HepG2 (cell line): ENCODE measurements at regions not wholly inside any gene's neighbourhood (a gene's known extent, or its start where the extent isn't known, plus 50 kb on each side); places are given as distances from the start of the nearest gene placed in this dataset.

Source experiments
- ATAC-seq: fragments of 200-7000 bp; cut with Tn5 transposase; 3 replicates; pipeline ENCODE4 v1.9.1; 2020; ENCODE audit warnings: mild to moderate bottlenecking, moderate library complexity
- BruUV-seq: library from RNA; stranded (reverse); fragments of 400-500 nt; replicated peaks from 2 replicates; lab custom pipeline; 2021; lab: Mats Ljungman, UMichigan
- CTCF ChIA-PET: fragments of 300-600 bp; formaldehyde crosslinking; extraction: SDS; loops from one replicate; lab custom pipeline; 2021; ENCODE audit warnings: low total read pairs, inconsistent platforms, low intra/inter-chr PET ratio; lab: Yijun Ruan, JAX
- POLR2A ChIA-PET: fragments of 350-600 bp; sonication (Branson Sonifier 250); formaldehyde crosslinking; loops from one replicate; lab custom pipeline; 2020; ENCODE audit warnings: antibody characterized with exemption, inconsistent platforms; lab: Yijun Ruan, JAX
- DNase-seq: peaks from one replicate; pipeline ENCODE4 v3.0.0-alpha.2; 2015; ENCODE audit warnings: low spot score
- FAIRE-seq: peaks from 3 replicates; lab custom pipeline; 2011; peaks lifted over from hg19 to GRCh38; lab: Jason Lieb, UNC
- H2AFZ ChIP-seq: one replicate; pipeline ENCODE4 v1.6.1; 2011; ENCODE audit warnings: low read length, inconsistent platforms
- H3K27ac ChIP-seq: fragments of 300-600 bp; 3 replicates; pipeline ENCODE4 v1.8.0; 2011; ENCODE audit warnings: mixed run types, mild to moderate bottlenecking, mixed read lengths, low read length, inconsistent platforms; ENCODE audit not compliant: insufficient read depth; ENCODE audit errors: extremely low read length
- H3K27me3 ChIP-seq, 2 experiments: fragments of 200-600 bp in 1 of 2; 2 replicates in 1 of 2; 3 replicates in 1 of 2; pipeline versions ENCODE4 v1.6.0 to v1.8.0; 2011; ENCODE audit warnings: low read length in 2 of 2, mild to moderate bottlenecking in 2 of 2, moderate library complexity in 2 of 2, inconsistent platforms in 1 of 2; ENCODE audit not compliant: insufficient read depth in 2 of 2, control insufficient read depth in 1 of 2
- H3K36me3 ChIP-seq, 2 experiments: fragments of 200-600 bp in 1 of 2; replicated peaks in 1 of 2; 2 replicates in 1 of 2; 3 replicates in 1 of 2; pipeline versions ENCODE4 v1.5.1 to v1.8.0; 2011; ENCODE audit warnings: low read length in 2 of 2, inconsistent platforms in 1 of 2; ENCODE audit not compliant: insufficient read depth in 2 of 2, control insufficient read depth in 1 of 2
- H3K4me1 ChIP-seq: 2 replicates; pipeline ENCODE4 v1.5.1; 2012; ENCODE audit warnings: low read length, inconsistent platforms; ENCODE audit not compliant: insufficient read depth
- H3K4me2 ChIP-seq: 2 replicates; pipeline ENCODE4 v1.6.0; 2011; ENCODE audit warnings: low read depth, low read length, inconsistent platforms
- H3K4me3 ChIP-seq, 3 experiments: fragments of 200-600 bp in 1 of 3; sonication (generic), shearing (Covaris generic) in 1 of 3; replicated peaks in 1 of 3; 2 replicates each; pipeline ENCODE4 v1.5.1; 2011 to 2016; ENCODE audit warnings: low read length in 3 of 3, inconsistent platforms in 2 of 3, low read depth in 2 of 3, mild to moderate bottlenecking in 2 of 3, control low read depth in 1 of 3, mixed read lengths in 1 of 3; ENCODE audit not compliant: insufficient read depth in 1 of 3
- H3K79me2 ChIP-seq: one replicate; pipeline ENCODE4 v1.6.1; 2011; ENCODE audit warnings: low read length, inconsistent platforms; ENCODE audit not compliant: insufficient read depth
- H3K9ac ChIP-seq: 2 replicates; pipeline ENCODE4 v1.6.0; 2011; ENCODE audit warnings: mild to moderate bottlenecking, low read depth, low read length, inconsistent platforms; ENCODE audit not compliant: insufficient read depth
- H3K9me3 ChIP-seq: 2 replicates; pipeline ENCODE4 v1.5.1; 2012; ENCODE audit warnings: mild to moderate bottlenecking, low read length
- H4K20me1 ChIP-seq: 2 replicates; pipeline ENCODE4 v1.6.0; 2011; ENCODE audit warnings: inconsistent platforms, mild to moderate bottlenecking, low read length, moderate library complexity; ENCODE audit not compliant: insufficient read depth
- AGO2 ChIP-seq: fragments of 200-400 bp; formaldehyde crosslinking; optimal IDR thresholded peaks from 2 replicates; pipeline ENCODE3; 2017; ENCODE audit warnings: mild to moderate bottlenecking, low read depth, low read length, moderate library complexity
- ARNT ChIP-seq: fragments of 450-650 bp; IDR thresholded peaks from 2 replicates; pipeline ENCODE4 v1.6.1; 2017
- CREBL2 ChIP-seq: sonication (generic); formaldehyde crosslinking; IDR thresholded peaks from 2 replicates; pipeline ENCODE4 v1.8.1; 2023; ENCODE audit warnings: missing genetic modification reagents, mild to moderate bottlenecking, borderline replicate concordance
- ELF4 ChIP-seq: sonication (generic); formaldehyde crosslinking; IDR thresholded peaks from 2 replicates; pipeline ENCODE4 v1.5.0; 2020; ENCODE audit warnings: missing genetic modification reagents, mild to moderate bottlenecking, moderate library complexity, borderline replicate concordance
- ISX ChIP-seq: sonication (generic); formaldehyde crosslinking; conservative IDR thresholded peaks from 2 replicates; pipeline ENCODE4 v1.5.0; 2020; ENCODE audit warnings: missing genetic modification reagents
- JDP2 ChIP-seq: sonication (generic); formaldehyde crosslinking; IDR thresholded peaks from 2 replicates; pipeline ENCODE4 v1.8.1; 2022; ENCODE audit warnings: missing genetic modification reagents, borderline replicate concordance
- MYPOP ChIP-seq: sonication (generic); formaldehyde crosslinking; IDR thresholded peaks from 2 replicates; pipeline ENCODE4 v1.8.1; 2023; ENCODE audit warnings: mild to moderate bottlenecking, moderate library complexity, missing genetic modification reagents
- NBN ChIP-seq: fragments of 450-650 bp; conservative IDR thresholded peaks from 2 replicates; pipeline ENCODE4 v1.6.1; 2017
- NFYB ChIP-seq: sonication (generic); formaldehyde crosslinking; IDR thresholded peaks from 2 replicates; pipeline ENCODE4 v1.4.0; 2020; ENCODE audit warnings: missing genetic modification reagents
- RARA ChIP-seq: IDR thresholded peaks from 2 replicates; pipeline ENCODE4 v1.6.1; 2016; ENCODE audit warnings: missing genetic modification reagents, missing compliant biosample characterization
- YY1 ChIP-seq: IDR thresholded peaks from 2 replicates; pipeline ENCODE4 v1.6.1; 2011; ENCODE audit warnings: low read length, low read depth, moderate library complexity, mild to moderate bottlenecking; ENCODE audit not compliant: insufficient read depth, insufficient replicate concordance
- ZNF180 ChIP-seq: sonication (generic); formaldehyde crosslinking; IDR thresholded peaks from 2 replicates; pipeline ENCODE4 v1.4.0; 2020; ENCODE audit warnings: low read depth, missing genetic modification reagents, borderline replicate concordance
- ZNF562 ChIP-seq: sonication (generic); formaldehyde crosslinking; IDR thresholded peaks from 2 replicates; pipeline ENCODE4 v1.8.0; 2022; ENCODE audit warnings: missing genetic modification reagents, borderline replicate concordance
- ZNF619 ChIP-seq: sonication (generic); formaldehyde crosslinking; IDR thresholded peaks from 2 replicates; pipeline ENCODE4 v1.4.0; 2020; ENCODE audit warnings: mild to moderate bottlenecking, missing genetic modification reagents
- ZNF75D ChIP-seq: sonication (generic); formaldehyde crosslinking; IDR thresholded peaks from 2 replicates; pipeline ENCODE4 v1.8.1; 2023; ENCODE audit warnings: missing genetic modification reagents, mild to moderate bottlenecking, borderline replicate concordance
- ZNF891 ChIP-seq: sonication (generic); formaldehyde crosslinking; IDR thresholded peaks from 2 replicates; pipeline ENCODE4 v1.5.0; 2020; ENCODE audit warnings: mild to moderate bottlenecking, missing genetic modification reagents
- WGBS: methylation state at CpG from one replicate; pipeline ENCODE4 v1.1.6; 2017; ENCODE audit warnings: low lambda C conversion rate; 5-methylcytosine and 5-hydroxymethylcytosine counted together
- in situ Hi-C: cut with HindIII; loops from 2 replicates; pipeline ENCODE4 v1.10.0; 2017; ENCODE audit warnings: low pct_unique_long_range_greater_than_20kb; ENCODE audit not compliant: extremely low pct_ligation_motif_present
- intact Hi-C: fragments of 100-400 bp; cut with micrococcal nuclease; formaldehyde crosslinking; loops from one replicate; pipeline ENCODE4 v1.10.0; 2022; ENCODE audit not compliant: unreplicated experiment
- TF ChIP-seq, protein P1 (sequence below): sonication (generic); formaldehyde crosslinking; IDR thresholded peaks from 2 replicates; pipeline ENCODE4 v1.4.0; 2020; ENCODE audit warnings: mild to moderate bottlenecking, missing genetic modification reagents

DNA sequence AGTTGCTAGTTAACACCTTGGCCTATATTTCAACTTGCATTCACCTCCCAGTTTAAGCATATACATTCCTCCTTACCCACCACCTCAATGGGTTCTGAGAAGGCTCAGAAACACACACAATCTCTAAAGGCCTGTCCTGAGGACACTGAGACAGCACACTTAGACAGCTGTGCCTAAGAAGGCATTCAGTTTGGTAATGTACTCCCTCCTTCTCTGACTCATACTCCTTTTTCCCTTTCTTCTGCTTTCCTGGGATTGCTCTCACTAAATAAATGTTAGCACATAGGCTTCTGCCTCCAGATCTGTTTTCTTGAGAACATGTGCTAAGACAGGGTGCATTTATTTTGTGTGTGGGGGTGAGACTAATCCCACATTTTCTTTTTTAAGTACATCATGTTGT lies 456.8 kb upstream of the CDH6 start:
- Histone ChIP-seq H3K27ac (no peak overlapping the region), H3K27me3 (no peaks in the 10 kb centered on the region), H4K20me1 (no peaks in the 10 kb centered on the region), H3K9ac (no peak overlapping the region), H3K9me3 (no peaks in the 10 kb centered on the region), H3K4me1 (no peaks in the 10 kb centered on the region), H3K4me3 (no peak overlapping the region), H3K79me2 (no peaks in the 10 kb centered on the region), H3K4me2 (no peak overlapping the region), H3K36me3 (no peaks in the 10 kb centered on the region), H2AFZ (no peak overlapping the region)
- no peak for TF ChIP-seq ZNF75D
- TF ChIP-seq NBN: no peak
- no peak for TF ChIP-seq CREBL2 (CRISPR knock-in tag)
- no peak for TF ChIP-seq ZNF619 (CRISPR knock-in tag)
- TF ChIP-seq MYPOP: no peak
- TF ChIP-seq ZNF562: no peak
- in situ Hi-C loops (no loop called here), intact Hi-C loops (no loop called here)
- ATAC-seq (no peak), FAIRE-seq (no peak), DNase-seq (no peak)
- ChIA-PET POLR2A (no interaction called here), CTCF (no interaction called here)
- BruUV-seq: no TSS peak

GRCh38 chr5:30734118-30734517 lies 459.4 kb upstream of the CDH6 start:
- no peak overlapping the region for H3K27ac ChIP-seq
- no peak for ATAC-seq
- no TSS peak for BruUV-seq
- intact Hi-C loops (loop anchor here (1.0 kb wide), 1 partner anchor 20 kb away; no protein-coding TSS in a partner anchor), in situ Hi-C loops (no loop called here)
- POLR2A ChIA-PET: no interaction called here
- no peak for FAIRE-seq
- no peaks in the 10 kb centered on the region for H3K27me3 ChIP-seq
- DNase-seq: no peak
- TF ChIP-seq ARNT: no peak
- TF ChIP-seq JDP2 (CRISPR knock-in tag): no peak
- no peak for TF ChIP-seq ISX (CRISPR knock-in tag)
- no peak for TF ChIP-seq YY1
- no peak for TF ChIP-seq ZNF180 (CRISPR knock-in tag)
- no peak for TF ChIP-seq ZNF891 (CRISPR knock-in tag)
- no peak for TF ChIP-seq RARA (CRISPR knock-in tag)
- TF ChIP-seq ELF4 (CRISPR knock-in tag): no peak
- no peak for TF ChIP-seq AGO2
- no peak for TF ChIP-seq NFYB (CRISPR knock-in tag)
- TF ChIP-seq, protein P1, sequence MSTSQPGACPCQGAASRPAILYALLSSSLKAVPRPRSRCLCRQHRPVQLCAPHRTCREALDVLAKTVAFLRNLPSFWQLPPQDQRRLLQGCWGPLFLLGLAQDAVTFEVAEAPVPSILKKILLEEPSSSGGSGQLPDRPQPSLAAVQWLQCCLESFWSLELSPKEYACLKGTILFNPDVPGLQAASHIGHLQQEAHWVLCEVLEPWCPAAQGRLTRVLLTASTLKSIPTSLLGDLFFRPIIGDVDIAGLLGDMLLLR: no peak
- H3K79me2 ChIP-seq: no peaks in the 10 kb centered on the region
- H3K36me3 ChIP-seq: no peaks in the 10 kb centered on the region
- 0% methylated on average over 4 of the region's 4 CpGs for WGBS
- H3K9ac ChIP-seq: no peak overlapping the region
- no peaks in the 10 kb centered on the region for H3K4me1 ChIP-seq
- no peak overlapping the region for H2AFZ ChIP-seq
- CTCF ChIA-PET: no interaction called here
- H4K20me1 ChIP-seq: no peaks in the 10 kb centered on the region
- H3K4me3 ChIP-seq: no peak overlapping the region
- no peak overlapping the region for H3K4me2 ChIP-seq
- peaks cover 12% of the 10 kb centered on the region for H3K9me3 ChIP-seq
